OCI-LY1 (cell line): ENCODE measurements at regions not wholly inside any gene's neighbourhood (a gene's known extent, or its start where the extent isn't known, plus 50 kb on each side); places are given as distances from the start of the nearest gene placed in this dataset.

Experiments
- H2AFZ ChIP-seq: fragments of 200-600 bp; sonication (generic), shearing (Covaris generic); 2 replicates; pipeline ENCODE4 v1.6.0; 2014; ENCODE audit warnings: antibody characterized with exemption, mild to moderate bottlenecking, low read length
- H3F3A ChIP-seq: fragments of 200-600 bp; sonication (generic), shearing (Covaris generic); 2 replicates; pipeline ENCODE4 v1.6.0; 2014; ENCODE audit warnings: mild to moderate bottlenecking, antibody characterized with exemption, low read length, moderate library complexity; ENCODE audit not compliant: insufficient read depth
- H3K27ac ChIP-seq: fragments of 200-600 bp; sonication (generic); 2 replicates; pipeline ENCODE4 v1.5.1; 2014; ENCODE audit warnings: low read length, mixed run types, mild to moderate bottlenecking, low read depth; ENCODE audit not compliant: poor library complexity, severe bottlenecking
- H3K27me3 ChIP-seq: fragments of 200-600 bp; sonication (generic); 2 replicates; pipeline ENCODE4 v1.6.0; 2014; ENCODE audit warnings: antibody characterized with exemption, mild to moderate bottlenecking, low read length, moderate library complexity; ENCODE audit not compliant: insufficient read depth
- H3K36me3 ChIP-seq: fragments of 200-600 bp; sonication (generic); 2 replicates; pipeline ENCODE4 v1.6.1; 2014; ENCODE audit warnings: mild to moderate bottlenecking, antibody characterized with exemption, low read length, moderate library complexity, mixed read lengths; ENCODE audit not compliant: insufficient read depth
- H3K4me1 ChIP-seq: fragments of 200-600 bp; sonication (generic); 2 replicates; pipeline ENCODE4 v1.5.1; 2014; ENCODE audit warnings: mild to moderate bottlenecking, low read length, moderate library complexity; ENCODE audit not compliant: insufficient read depth, severe bottlenecking
- H3K4me2 ChIP-seq: fragments of 200-600 bp; sonication (generic), shearing (Covaris generic); 2 replicates; pipeline ENCODE4 v1.6.1; 2014; ENCODE audit warnings: low read length
- H3K4me3 ChIP-seq: fragments of 200-600 bp; sonication (generic); 2 replicates; pipeline ENCODE4 v1.5.1; 2014; ENCODE audit warnings: low read length, low read depth, mild to moderate bottlenecking, mixed read lengths; ENCODE audit not compliant: poor library complexity, severe bottlenecking
- H3K79me2 ChIP-seq: fragments of 200-600 bp; shearing (Covaris generic); 2 replicates; pipeline ENCODE4 v1.6.1; 2016; ENCODE audit warnings: mixed run types, low read length, mixed read lengths; ENCODE audit not compliant: insufficient read depth
- H3K9ac ChIP-seq: fragments of 200-600 bp; sonication (generic), shearing (Covaris generic); 2 replicates; pipeline ENCODE4 v1.6.1; 2014; ENCODE audit warnings: mild to moderate bottlenecking, low read length, mixed read lengths
- H3K9me2 ChIP-seq: fragments of 200-600 bp; sonication (generic), shearing (Covaris generic); 2 replicates; pipeline ENCODE4 v1.6.1; 2014; ENCODE audit warnings: low read depth, mild to moderate bottlenecking, low read length, mixed read lengths
- H3K9me3 ChIP-seq: fragments of 200-600 bp; shearing (Covaris generic); 2 replicates; pipeline ENCODE4 v1.6.1; 2014; ENCODE audit warnings: low read length, mixed read lengths
- H4K20me1 ChIP-seq: fragments of 200-600 bp; sonication (generic), shearing (Covaris generic); 2 replicates; pipeline ENCODE4 v1.6.0; 2016; ENCODE audit warnings: mild to moderate bottlenecking, low read length; ENCODE audit not compliant: insufficient read depth
- CTCF ChIP-seq: fragments of 200-600 bp; sonication (generic), shearing (Covaris generic); IDR thresholded peaks from 2 replicates; pipeline ENCODE4 v1.5.1; 2017; ENCODE audit warnings: mild to moderate bottlenecking, antibody characterized with exemption, low read length, moderate library complexity, mixed read lengths
- EZH2 ChIP-seq: fragments of 200-600 bp; sonication (generic), shearing (Covaris generic); IDR thresholded peaks from 2 replicates; pipeline ENCODE4 v1.8.0; 2017; ENCODE audit warnings: borderline replicate concordance, mixed run types, mild to moderate bottlenecking, antibody characterized with exemption, low read length, moderate library complexity, mixed read lengths

GRCh38 chr5:51829230-51829629, 446.0 kb downstream of the ISL1 start:
- Histone ChIP-seq H3F3A (no peaks in the 10 kb centered on the region), H3K9ac (no peak overlapping the region), H3K27ac (no peak overlapping the region), H3K36me3 (no peaks in the 10 kb centered on the region), H4K20me1 (no peaks in the 10 kb centered on the region), H3K79me2 (no peaks in the 10 kb centered on the region), H3K27me3 (no peaks in the 10 kb centered on the region), H2AFZ (no peak overlapping the region), H3K9me3 (no peaks in the 10 kb centered on the region), H3K4me1 (no peaks in the 10 kb centered on the region), H3K4me3 (no peak overlapping the region), H3K9me2 (no peaks in the 10 kb centered on the region), H3K4me2 (no peak overlapping the region)
- TF ChIP-seq CTCF (no peak), EZH2 (no peak)

DNA sequence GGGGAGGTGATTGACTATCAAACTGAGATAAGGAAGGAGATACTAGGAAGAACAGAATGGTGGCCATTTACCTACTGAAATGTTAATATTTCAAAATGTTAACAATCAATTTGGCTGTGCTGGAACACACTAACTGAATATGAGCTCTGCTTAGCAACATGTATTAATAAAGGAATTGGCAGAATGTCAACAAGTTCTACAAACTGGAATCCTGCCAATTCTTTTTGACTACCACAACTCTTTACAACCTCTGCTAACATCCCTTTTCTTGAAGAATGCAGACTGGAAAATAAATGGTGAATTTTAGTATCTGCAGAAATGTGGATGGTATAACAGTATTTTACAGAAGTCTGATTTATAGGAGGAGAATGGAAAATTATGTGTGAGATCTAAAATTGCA, 446.4 kb downstream of the ISL1 start:
- Histone ChIP-seq H3K9me2 (no peaks in the 10 kb centered on the region), H4K20me1 (no peaks in the 10 kb centered on the region), H3F3A (no peaks in the 10 kb centered on the region), H3K4me2 (no peak overlapping the region), H3K27me3 (no peaks in the 10 kb centered on the region), H3K79me2 (no peaks in the 10 kb centered on the region), H3K9me3 (no peaks in the 10 kb centered on the region), H3K4me1 (no peaks in the 10 kb centered on the region), H3K27ac (no peak overlapping the region), H3K36me3 (no peaks in the 10 kb centered on the region), H3K4me3 (no peak overlapping the region), H3K9ac (no peak overlapping the region), H2AFZ (no peak overlapping the region)
- no peak for TF ChIP-seq CTCF
- TF ChIP-seq EZH2: no peak

GRCh38 chr5:51832934-51833470, 449.8 kb downstream of the ISL1 start:
- Histone ChIP-seq H3K9me2 (no peaks in the 10 kb centered on the region), H4K20me1 (no peaks in the 10 kb centered on the region), H3K79me2 (no peaks in the 10 kb centered on the region), H3K4me3 (no peak overlapping the region), H3F3A (no peaks in the 10 kb centered on the region), H3K4me2 (no peak overlapping the region), H3K27me3 (no peaks in the 10 kb centered on the region), H3K27ac (no peak overlapping the region), H3K9ac (no peak overlapping the region), H3K36me3 (no peaks in the 10 kb centered on the region), H3K9me3 (no peaks in the 10 kb centered on the region), H2AFZ (no peak overlapping the region), H3K4me1 (no peaks in the 10 kb centered on the region)
- TF ChIP-seq CTCF (no peak), EZH2 (no peak)
